Neural progenitor cell (in vitro differentiated cells): ENCODE measurements at regions not wholly inside any gene's neighbourhood (a gene's known extent, or its start where the extent isn't known, plus 50 kb on each side); places are given as distances from the start of the nearest gene placed in this dataset.

Experiments
- DNase-seq: peaks from one replicate; pipeline ENCODE4 v3.0.0-alpha.2; 2016; ENCODE audit warnings: low spot score
- H2AFZ ChIP-seq: fragments of 200-600 bp; sonication (generic); replicated peaks from 2 replicates; pipeline ENCODE4 v1.6.1; 2016; ENCODE audit warnings: antibody characterized with exemption
- H3F3A ChIP-seq: fragments of 200-600 bp; sonication (generic); 2 replicates; pipeline ENCODE4 v1.6.1; 2016; ENCODE audit warnings: antibody characterized with exemption, low read depth
- H3K27ac ChIP-seq: fragments of 200-600 bp; sonication (generic); 2 replicates; pipeline ENCODE4 v1.5.1; 2016; ENCODE audit warnings: mild to moderate bottlenecking
- H3K27me3 ChIP-seq: fragments of 200-600 bp; sonication (generic); 2 replicates; pipeline ENCODE4 v1.6.1; 2016; ENCODE audit warnings: mild to moderate bottlenecking, moderate library complexity
- H3K36me3 ChIP-seq: fragments of 200-600 bp; sonication (generic); 2 replicates; pipeline ENCODE4 v1.5.1; 2016
- H3K4me1 ChIP-seq: fragments of 200-600 bp; sonication (generic); 2 replicates; pipeline ENCODE4 v1.6.1; 2016; ENCODE audit warnings: mixed run types
- H3K4me2 ChIP-seq: fragments of 200-600 bp; sonication (generic); 2 replicates; pipeline ENCODE4 v1.6.1; 2016
- H3K4me3 ChIP-seq: fragments of 200-600 bp; sonication (generic); 2 replicates; pipeline ENCODE4 v1.5.1; 2016
- H3K79me2 ChIP-seq: fragments of 200-600 bp; sonication (generic); 2 replicates; pipeline ENCODE4 v1.6.1; 2016; ENCODE audit warnings: low read depth
- H3K9ac ChIP-seq: fragments of 200-600 bp; sonication (generic); 2 replicates; pipeline ENCODE4 v1.6.1; 2016
- H3K9me3 ChIP-seq: fragments of 200-600 bp; sonication (generic); 2 replicates; pipeline ENCODE4 v1.5.1; 2016; ENCODE audit warnings: low read depth
- H4K20me1 ChIP-seq: fragments of 200-600 bp; sonication (generic); 2 replicates; pipeline ENCODE4 v1.6.1; 2016; ENCODE audit warnings: low read depth
- H3K27ac Mint-ChIP-seq: 3 replicates; pipeline ENCODE4 v1.8.0; 2021; ENCODE audit warnings: mixed read lengths
- H3K27me3 Mint-ChIP-seq: 2 replicates; pipeline ENCODE4 v1.8.0; 2022; ENCODE audit warnings: low read depth, mild to moderate bottlenecking, inconsistent platforms, moderate library complexity, mixed read lengths; ENCODE audit not compliant: insufficient read depth
- H3K36me3 Mint-ChIP-seq: 3 replicates; pipeline ENCODE4 v1.8.0; 2021; ENCODE audit warnings: mixed read lengths
- H3K4me1 Mint-ChIP-seq: 3 replicates; pipeline ENCODE4 v1.8.0; 2021; ENCODE audit warnings: mixed read lengths
- H3K4me3 Mint-ChIP-seq: 3 replicates; pipeline ENCODE4 v1.8.0; 2021; ENCODE audit warnings: mild to moderate bottlenecking, moderate library complexity, mixed read lengths
- H3K9me3 Mint-ChIP-seq: 3 replicates; pipeline ENCODE4 v1.8.0; 2020; ENCODE audit warnings: mixed read lengths
- CTCF ChIP-seq: fragments of 200-600 bp; sonication (generic); IDR thresholded peaks from 2 replicates; pipeline ENCODE4 v1.5.1; 2017; ENCODE audit warnings: antibody characterized with exemption, mild to moderate bottlenecking
- EZH2 ChIP-seq: fragments of 200-600 bp; sonication (generic); IDR thresholded peaks from 2 replicates; pipeline ENCODE4 v1.6.1; 2017; ENCODE audit warnings: antibody characterized with exemption, mild to moderate bottlenecking, moderate library complexity
- EZH2phosphoT487 ChIP-seq: fragments of 200-600 bp; sonication (generic); IDR thresholded peaks from 2 replicates; pipeline ENCODE4 v1.6.1; 2017; ENCODE audit warnings: antibody characterized with exemption

- H3K27me3 Mint-ChIP-seq = peaks cover 2% of the 10 kb centered on the region
- H3K9me3 Mint-ChIP-seq = no peaks in the 10 kb centered on the region
Observed at GRCh38 chr20:54844346-54844745, 369.0 kb downstream of the DOK5 start.

GRCh38 chr20:54843865-54844264 is 368.5 kb downstream of the DOK5 start:
- H2AFZ ChIP-seq = no peak overlapping the region
- H3K4me2 ChIP-seq = no peak overlapping the region
- Mint-ChIP-seq H3K4me3 (no peak overlapping the region), H3K27ac (no peak overlapping the region), H3K36me3 (no peaks in the 10 kb centered on the region), H3K4me1 (peaks cover 3% of the 10 kb centered on the region), H3K27me3 (peaks cover 2% of the 10 kb centered on the region), H3K9me3 (no peaks in the 10 kb centered on the region)
- no peaks in the 10 kb centered on the region for H3K4me1 ChIP-seq
- H4K20me1 ChIP-seq = no peaks in the 10 kb centered on the region
- TF ChIP-seq CTCF (no peak), EZH2phosphoT487 (no peak), EZH2 (no peak)
- no peak overlapping the region for H3K27ac ChIP-seq
- no peak overlapping the region for H3K9ac ChIP-seq
- no peaks in the 10 kb centered on the region for H3K36me3 ChIP-seq
- DNase-seq = no peak
- no peaks in the 10 kb centered on the region for H3K9me3 ChIP-seq
- H3K27me3 ChIP-seq = no peaks in the 10 kb centered on the region
- H3K79me2 ChIP-seq = no peaks in the 10 kb centered on the region
- H3K4me3 ChIP-seq = no peak overlapping the region
- no peaks in the 10 kb centered on the region for H3F3A ChIP-seq

More at GRCh38 chr20:54844346-54844745, 369.0 kb downstream of the DOK5 start:
- no peaks in the 10 kb centered on the region for H3K27me3 ChIP-seq
- TF ChIP-seq CTCF (no peak), EZH2phosphoT487 (no peak)
- no peak overlapping the region for H3K4me2 ChIP-seq
- H3K4me3 Mint-ChIP-seq = no peak overlapping the region
- DNase-seq = no peak
- no peaks in the 10 kb centered on the region for H3K36me3 Mint-ChIP-seq
- H3K36me3 ChIP-seq = no peaks in the 10 kb centered on the region
- H3K4me1 ChIP-seq = no peaks in the 10 kb centered on the region
- no peak overlapping the region for H3K9ac ChIP-seq
- no peaks in the 10 kb centered on the region for H4K20me1 ChIP-seq
- no peaks in the 10 kb centered on the region for H3K79me2 ChIP-seq
- no peaks in the 10 kb centered on the region for H3F3A ChIP-seq
- H3K9me3 ChIP-seq = no peaks in the 10 kb centered on the region
- H3K4me1 Mint-ChIP-seq = peaks cover 3% of the 10 kb centered on the region
- no peak overlapping the region for H3K27ac Mint-ChIP-seq
- H3K27ac ChIP-seq = no peak overlapping the region
- H2AFZ ChIP-seq = no peak overlapping the region
- no peak overlapping the region for H3K4me3 ChIP-seq

GRCh38 chr20:54843431-54843830 is 368.0 kb downstream of the DOK5 start:
- H3K27me3 Mint-ChIP-seq = peaks cover 2% of the 10 kb centered on the region
- no peak overlapping the region for H2AFZ ChIP-seq
- H3K27me3 ChIP-seq = no peaks in the 10 kb centered on the region
- H3K27ac ChIP-seq = no peak overlapping the region
- no peak for DNase-seq
- no peaks in the 10 kb centered on the region for H3K36me3 ChIP-seq
- H3K27ac Mint-ChIP-seq = no peak overlapping the region
- no peaks in the 10 kb centered on the region for H3K9me3 Mint-ChIP-seq
- no peak overlapping the region for H3K9ac ChIP-seq
- no peaks in the 10 kb centered on the region for H3K36me3 Mint-ChIP-seq
- H3K79me2 ChIP-seq = no peaks in the 10 kb centered on the region
- no peak for TF ChIP-seq EZH2
- TF ChIP-seq CTCF = no peak
- no peak for TF ChIP-seq EZH2phosphoT487
- H3K4me3 ChIP-seq = no peak overlapping the region
- H3K4me3 Mint-ChIP-seq = no peak overlapping the region
- H3K4me1 Mint-ChIP-seq = peaks cover 3% of the 10 kb centered on the region
- H3K9me3 ChIP-seq = no peaks in the 10 kb centered on the region
- H3K4me1 ChIP-seq = no peaks in the 10 kb centered on the region
- no peaks in the 10 kb centered on the region for H3F3A ChIP-seq
- no peaks in the 10 kb centered on the region for H4K20me1 ChIP-seq
- no peak overlapping the region for H3K4me2 ChIP-seq

- Mint-ChIP-seq H3K4me3 (no peak overlapping the region), H3K9me3 (no peaks in the 10 kb centered on the region), H3K27me3 (peaks cover 2% of the 10 kb centered on the region), H3K4me1 (peaks cover 7% of the 10 kb centered on the region), H3K27ac (no peak overlapping the region), H3K36me3 (no peaks in the 10 kb centered on the region)
- no peaks in the 10 kb centered on the region for H3K27me3 ChIP-seq
- no peaks in the 10 kb centered on the region for H4K20me1 ChIP-seq
- no peaks in the 10 kb centered on the region for H3K79me2 ChIP-seq
- H2AFZ ChIP-seq = no peak overlapping the region
- no peaks in the 10 kb centered on the region for H3K36me3 ChIP-seq
- no peak for DNase-seq
- no peaks in the 10 kb centered on the region for H3K4me1 ChIP-seq
- no peak overlapping the region for H3K4me3 ChIP-seq
- H3K4me2 ChIP-seq = no peak overlapping the region
- H3K9ac ChIP-seq = no peak overlapping the region
- no peaks in the 10 kb centered on the region for H3K9me3 ChIP-seq
- H3K27ac ChIP-seq = no peak overlapping the region
- TF ChIP-seq EZH2 = no peak
- TF ChIP-seq CTCF = no peak
- no peak for TF ChIP-seq EZH2phosphoT487
- H3F3A ChIP-seq = no peaks in the 10 kb centered on the region
Observed at GRCh38 chr20:54839224-54839623, 363.8 kb downstream of the DOK5 start.
